ENCODE measurements at regions not wholly inside any gene's neighbourhood (a gene's known extent, or its start where the extent isn't known, plus 50 kb on each side); places are given as distances from the start of the nearest gene placed in this dataset.

DNA sequence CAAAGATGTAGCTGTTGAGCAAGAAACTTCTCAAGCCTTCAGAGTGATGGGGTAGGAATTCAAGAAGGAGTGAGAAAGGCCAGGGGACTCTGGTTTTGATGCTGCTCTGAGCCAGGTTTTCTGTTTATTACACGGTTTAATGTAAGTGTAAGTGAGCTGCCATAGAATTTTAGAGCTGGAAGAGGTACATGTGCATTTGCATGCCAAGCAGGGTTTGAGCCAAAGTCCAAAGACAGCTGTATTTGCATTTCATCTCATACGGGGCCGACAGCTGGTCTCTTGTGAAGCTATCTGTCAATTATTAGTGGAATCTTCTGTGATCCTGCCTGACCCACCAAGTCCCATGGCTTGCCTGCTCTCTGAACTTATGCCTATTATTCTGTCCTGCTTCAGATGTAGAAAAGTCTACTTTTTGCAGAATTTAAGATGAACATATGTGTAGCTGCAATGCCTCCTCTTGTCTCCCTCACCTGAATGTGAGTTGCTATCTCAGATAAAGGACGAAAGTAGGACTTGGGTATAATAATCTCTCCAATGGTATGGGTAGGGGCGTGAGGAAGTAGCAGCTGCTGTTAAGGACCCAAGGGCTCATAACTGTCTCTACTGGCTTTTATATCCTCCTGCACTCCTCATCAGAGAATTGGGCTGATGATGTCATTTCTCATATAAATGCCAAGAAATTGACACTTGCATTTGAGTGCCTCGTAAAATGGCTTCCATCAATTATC is 160.0 kb downstream of the SQOR start (continued):
- TF ChIP-seq EP300 (IDR thresholded peaks at IDR 0.05; ENCODE audit: low read depth in 2 of 2, low read length in 2 of 2): peak in 1 of 2 experiments; percentile 47; a peak in 2 of 4 replicates
- no peak for TF ChIP-seq EP300 (CRISPR knock-in tag; IDR thresholded peaks at IDR 0.05; ENCODE audit: borderline replicate concordance)
- no peak for TF ChIP-seq RFX3 (CRISPR knock-in tag; IDR thresholded peaks at IDR 0.05)
- TF ChIP-seq, protein P1, sequence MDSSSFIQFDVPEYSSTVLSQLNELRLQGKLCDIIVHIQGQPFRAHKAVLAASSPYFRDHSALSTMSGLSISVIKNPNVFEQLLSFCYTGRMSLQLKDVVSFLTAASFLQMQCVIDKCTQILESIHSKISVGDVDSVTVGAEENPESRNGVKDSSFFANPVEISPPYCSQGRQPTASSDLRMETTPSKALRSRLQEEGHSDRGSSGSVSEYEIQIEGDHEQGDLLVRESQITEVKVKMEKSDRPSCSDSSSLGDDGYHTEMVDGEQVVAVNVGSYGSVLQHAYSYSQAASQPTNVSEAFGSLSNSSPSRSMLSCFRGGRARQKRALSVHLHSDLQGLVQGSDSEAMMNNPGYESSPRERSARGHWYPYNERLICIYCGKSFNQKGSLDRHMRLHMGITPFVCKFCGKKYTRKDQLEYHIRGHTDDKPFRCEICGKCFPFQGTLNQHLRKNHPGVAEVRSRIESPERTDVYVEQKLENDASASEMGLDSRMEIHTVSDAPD (CRISPR knock-in tag; IDR thresholded peaks at IDR 0.05): no peak
- no peak for TF ChIP-seq ZNF251 (CRISPR knock-in tag; IDR thresholded peaks at IDR 0.05)
- TF ChIP-seq, protein P2, sequence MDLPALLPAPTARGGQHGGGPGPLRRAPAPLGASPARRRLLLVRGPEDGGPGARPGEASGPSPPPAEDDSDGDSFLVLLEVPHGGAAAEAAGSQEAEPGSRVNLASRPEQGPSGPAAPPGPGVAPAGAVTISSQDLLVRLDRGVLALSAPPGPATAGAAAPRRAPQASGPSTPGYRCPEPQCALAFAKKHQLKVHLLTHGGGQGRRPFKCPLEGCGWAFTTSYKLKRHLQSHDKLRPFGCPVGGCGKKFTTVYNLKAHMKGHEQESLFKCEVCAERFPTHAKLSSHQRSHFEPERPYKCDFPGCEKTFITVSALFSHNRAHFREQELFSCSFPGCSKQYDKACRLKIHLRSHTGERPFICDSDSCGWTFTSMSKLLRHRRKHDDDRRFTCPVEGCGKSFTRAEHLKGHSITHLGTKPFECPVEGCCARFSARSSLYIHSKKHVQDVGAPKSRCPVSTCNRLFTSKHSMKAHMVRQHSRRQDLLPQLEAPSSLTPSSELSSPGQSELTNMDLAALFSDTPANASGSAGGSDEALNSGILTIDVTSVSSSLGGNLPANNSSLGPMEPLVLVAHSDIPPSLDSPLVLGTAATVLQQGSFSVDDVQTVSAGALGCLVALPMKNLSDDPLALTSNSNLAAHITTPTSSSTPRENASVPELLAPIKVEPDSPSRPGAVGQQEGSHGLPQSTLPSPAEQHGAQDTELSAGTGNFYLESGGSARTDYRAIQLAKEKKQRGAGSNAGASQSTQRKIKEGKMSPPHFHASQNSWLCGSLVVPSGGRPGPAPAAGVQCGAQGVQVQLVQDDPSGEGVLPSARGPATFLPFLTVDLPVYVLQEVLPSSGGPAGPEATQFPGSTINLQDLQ (CRISPR knock-in tag; IDR thresholded peaks at IDR 0.05): no peak
- no peak for TF ChIP-seq CBX1 (IDR thresholded peaks at IDR 0.05; ENCODE audit: low read depth)
- TF ChIP-seq SMYD3 (CRISPR knock-in tag; IDR thresholded peaks at IDR 0.05): no peak
